ENCODE measurements at regions not wholly inside any gene's neighbourhood (a gene's known extent, or its start where the extent isn't known, plus 50 kb on each side); places are given as distances from the start of the nearest gene placed in this dataset.
A peak's percentile ranks its signal among the peaks of the same experiment; 100 is the strongest.

GRCh38 chr20:33908868-33909267, 84.8 kb upstream of the RALY start:
- Histone ChIP-seq H3K9ac (ENCODE audit: insufficient read depth, low read depth, low read length) (no peak overlapping the region), H4K20me1 (ENCODE audit: insufficient read depth, low read length) (no peaks in the 10 kb centered on the region), H3K36me3 (replicated peaks in 1 of 2; ENCODE audit: control insufficient read depth in 1 of 2, insufficient read depth in 2 of 2, low read length in 2 of 2) (no peaks in the 10 kb centered on the region), H3K4me1 (ENCODE audit: insufficient read depth, low read length) (peaks cover 49% of the 10 kb centered on the region), H3K27ac (ENCODE audit: extremely low read length, insufficient read depth, low read length) (peak overlapping the region; percentile 36), H3K9me3 (ENCODE audit: low read length) (no peaks in the 10 kb centered on the region), H3K4me2 (ENCODE audit: low read depth, low read length) (no peak overlapping the region; the same call in 1 of the 2 replicates), H3K27me3 (ENCODE audit: control insufficient read depth in 1 of 2, insufficient read depth in 2 of 2, low read length in 2 of 2) (no peaks in the 10 kb centered on the region), H3K79me2 (ENCODE audit: insufficient read depth, low read length) (no peaks in the 10 kb centered on the region), H3K4me3 (replicated peaks in 1 of 3; ENCODE audit: insufficient read depth in 1 of 3, low read depth in 2 of 3, low read length in 3 of 3) (no peak overlapping the region), H2AFZ (ENCODE audit: low read length) (no peak overlapping the region)
- POLR2A ChIA-PET: interaction anchor here (1.0 to 1.2 kb wide), 2 partner anchors 84 to 204 kb away, joined by 3 to 4 read pairs; partner anchors contain the start of gene EIF2S2
- no peak for ATAC-seq
- intact Hi-C loops (cut with micrococcal nuclease; ENCODE audit: unreplicated experiment): loop anchor here (10.0 kb wide), 1 partner anchor 84 kb away; no protein-coding TSS in a partner anchor
- DNase-seq (ENCODE audit: low spot score): no peak
- peak; percentile 51; the same call in 1 of the 2 replicates for TF ChIP-seq ZNF121 (CRISPR knock-in tag; IDR thresholded peaks at IDR 0.05)
- no peak for TF ChIP-seq NR2F1 (CRISPR knock-in tag; IDR thresholded peaks at IDR 0.05)
- no peak for TF ChIP-seq ZNF652 (CRISPR knock-in tag; IDR thresholded peaks at IDR 0.05; ENCODE audit: borderline replicate concordance, low read depth)
- no peak for TF ChIP-seq RORA (CRISPR knock-in tag; IDR thresholded peaks at IDR 0.05)
- WGBS (ENCODE audit: low lambda C conversion rate): 96% methylated on average over 6 of the region's 6 CpGs
- BruUV-seq (replicated peaks): no TSS peak
- FAIRE-seq: no peak
- CTCF ChIA-PET (ENCODE audit: low intra/inter-chr PET ratio, low total read pairs): no interaction called here
- in situ Hi-C loops (cut with HindIII; ENCODE audit: extremely low pct_ligation_motif_present, low pct_unique_long_range_greater_than_20kb): no loop called here

GRCh38 chr20:33909331-33909921, 84.3 kb upstream of the RALY start:
- H3K4me3 ChIP-seq (replicated peaks in 1 of 3; ENCODE audit: insufficient read depth in 1 of 3, low read depth in 2 of 3, low read length in 3 of 3): no peak overlapping the region
- ATAC-seq (peak; percentile 78), DNase-seq (ENCODE audit: low spot score) (peak; percentile 99), FAIRE-seq (peak; percentile 74)
- ChIA-PET POLR2A (interaction anchor here (1.0 to 1.9 kb wide), 3 partner anchors 11 to 202 kb away, joined by 3 to 8 read pairs (median 3); partner anchors contain the start of genes EIF2S2 and RALY), CTCF (ENCODE audit: low intra/inter-chr PET ratio, low total read pairs) (no interaction called here)
- intact Hi-C loops (cut with micrococcal nuclease; ENCODE audit: unreplicated experiment): loop anchor here (10.0 kb wide), 1 partner anchor 85 kb away; no protein-coding TSS in a partner anchor
- H3K27me3 ChIP-seq (ENCODE audit: control insufficient read depth in 1 of 2, insufficient read depth in 2 of 2, low read length in 2 of 2): no peaks in the 10 kb centered on the region
- in situ Hi-C loops (cut with HindIII; ENCODE audit: extremely low pct_ligation_motif_present, low pct_unique_long_range_greater_than_20kb): no loop called here
- H2AFZ ChIP-seq (ENCODE audit: low read length): peak overlapping the region; percentile 24
- H3K36me3 ChIP-seq (replicated peaks in 1 of 2; ENCODE audit: control insufficient read depth in 1 of 2, insufficient read depth in 2 of 2, low read length in 2 of 2): no peaks in the 10 kb centered on the region
- no peaks in the 10 kb centered on the region for H3K9me3 ChIP-seq (ENCODE audit: low read length)
- H3K27ac ChIP-seq (ENCODE audit: extremely low read length, insufficient read depth, low read length): peak overlapping the region; percentile 36
- WGBS (ENCODE audit: low lambda C conversion rate): 30% methylated on average over 6 of the region's 6 CpGs
- no peaks in the 10 kb centered on the region for H4K20me1 ChIP-seq (ENCODE audit: insufficient read depth, low read length)
- BruUV-seq (replicated peaks): no TSS peak
- no peaks in the 10 kb centered on the region for H3K79me2 ChIP-seq (ENCODE audit: insufficient read depth, low read length)
- H3K4me2 ChIP-seq (ENCODE audit: low read depth, low read length): peak overlapping the region; percentile 28
- no peak overlapping the region for H3K9ac ChIP-seq (ENCODE audit: insufficient read depth, low read depth, low read length)
- H3K4me1 ChIP-seq (ENCODE audit: insufficient read depth, low read length): peaks cover 49% of the 10 kb centered on the region
- peak; percentile 97 for TF ChIP-seq TEAD3 (CRISPR knock-in tag; optimal IDR thresholded peaks at IDR 0.05; ENCODE audit: borderline replicate concordance)
- no peak for TF ChIP-seq ZNF724P (CRISPR knock-in tag; IDR thresholded peaks at IDR 0.05; ENCODE audit: borderline replicate concordance)
- peak; percentile 16; the same call in 1 of the 2 replicates for TF ChIP-seq ZNF609 (CRISPR knock-in tag; IDR thresholded peaks at IDR 0.05; ENCODE audit: borderline replicate concordance)
- TF ChIP-seq TARDBP (CRISPR knock-in tag; IDR thresholded peaks at IDR 0.05): peak; percentile 70
- TF ChIP-seq ZNF644 (CRISPR knock-in tag; IDR thresholded peaks at IDR 0.05; ENCODE audit: low read depth): peak; percentile 99
- peak; percentile 92 for TF ChIP-seq KAT8 (CRISPR knock-in tag; IDR thresholded peaks at IDR 0.05)
- TF ChIP-seq RAD21 (CRISPR knock-in tag; IDR thresholded peaks at IDR 0.05): peak; percentile 69
- 0 out of 2 replicates have a peak, but pooled peaks have one; percentile 8 for TF ChIP-seq HHEX (CRISPR knock-in tag; IDR thresholded peaks at IDR 0.05)
- no peak for TF ChIP-seq KLF12 (CRISPR knock-in tag; IDR thresholded peaks at IDR 0.05; ENCODE audit: borderline replicate concordance)
- TF ChIP-seq RARA (CRISPR knock-in tag; IDR thresholded peaks at IDR 0.05): 0 out of 2 replicates have a peak, but pooled peaks have one; percentile 22
- TF ChIP-seq ZNF317 (CRISPR knock-in tag; IDR thresholded peaks at IDR 0.05): no peak
